Aorta (tissue), 5 donors: ENCODE measurements at regions not wholly inside any gene's neighbourhood (a gene's known extent, or its start where the extent isn't known, plus 50 kb on each side); places are given as distances from the start of the nearest gene placed in this dataset.

Experiments
- ATAC-seq: fragments of 200-7000 bp; cut with Tn5 transposase; one replicate; pipeline ENCODE4 v1.9.1; 2022; ENCODE audit warnings: moderate library complexity; ENCODE audit not compliant: low FRiP score
- DNase-seq, 2 donors: peaks; one replicate each; pipeline ENCODE4 v3.0.0-alpha.2; 2020
- H3K27ac ChIP-seq, 2 donors: one replicate each; pipeline ENCODE4 v1.5.1; 2013; ENCODE audit warnings: low read length in 2 of 2, mild to moderate bottlenecking in 2 of 2, moderate library complexity in 2 of 2, control low read depth in 1 of 2, inconsistent platforms in 1 of 2, low read depth in 1 of 2
- H3K27me3 ChIP-seq, 2 donors: one replicate each; pipeline ENCODE4 v1.6.1; 2013; ENCODE audit warnings: control low read depth in 1 of 2, low read length in 1 of 2, mild to moderate bottlenecking in 1 of 2, moderate library complexity in 1 of 2; ENCODE audit not compliant: insufficient read depth in 2 of 2, control insufficient read depth in 1 of 2
- H3K36me3 ChIP-seq, 2 donors: one replicate each; pipeline ENCODE4 v1.6.1; 2013; ENCODE audit warnings: control low read depth in 1 of 2, low read length in 1 of 2, mild to moderate bottlenecking in 1 of 2; ENCODE audit not compliant: insufficient read depth in 2 of 2, control insufficient read depth in 1 of 2
- H3K4me1 ChIP-seq, 2 donors: one replicate each; pipeline ENCODE4 v1.6.1; 2013; ENCODE audit warnings: low read length in 2 of 2, control low read depth in 1 of 2, mild to moderate bottlenecking in 1 of 2, moderate library complexity in 1 of 2; ENCODE audit not compliant: insufficient read depth in 2 of 2, control insufficient read depth in 1 of 2
- H3K4me3 ChIP-seq, 2 donors: one replicate each; pipeline ENCODE4 v1.5.1; 2013; ENCODE audit warnings: low read length in 2 of 2, control low read depth in 1 of 2, mild to moderate bottlenecking in 1 of 2
- H3K9me3 ChIP-seq: one replicate; pipeline ENCODE4 v1.6.1; 2013; ENCODE audit warnings: mild to moderate bottlenecking, low read length; ENCODE audit not compliant: control insufficient read depth
- WGBS, 2 donors: extraction: QIAGEN DNeasy Blood & Tissue Kit; methylation state at CpG; one replicate each; pipeline ENCODE4 v1.1.7; 2013; 5-methylcytosine and 5-hydroxymethylcytosine counted together
- intact Hi-C, 2 donors: fragments of 100-400 bp; cut with DNase I; formaldehyde crosslinking; loops; one replicate each; pipeline versions ENCODE4 v1.14.2 to v1.15.0; 2022
- donor health status: healthy with polysubstance abuse.
- donor health status: Bipolar disorder and iron deficiency.
- donor health status: DM: no; HTN: no; CAD: no.
- donor health status: DM: no; HTN: no; CAD: no.
- donor health status: DM: yes; HTN: yes; CAD: no.

DNA sequence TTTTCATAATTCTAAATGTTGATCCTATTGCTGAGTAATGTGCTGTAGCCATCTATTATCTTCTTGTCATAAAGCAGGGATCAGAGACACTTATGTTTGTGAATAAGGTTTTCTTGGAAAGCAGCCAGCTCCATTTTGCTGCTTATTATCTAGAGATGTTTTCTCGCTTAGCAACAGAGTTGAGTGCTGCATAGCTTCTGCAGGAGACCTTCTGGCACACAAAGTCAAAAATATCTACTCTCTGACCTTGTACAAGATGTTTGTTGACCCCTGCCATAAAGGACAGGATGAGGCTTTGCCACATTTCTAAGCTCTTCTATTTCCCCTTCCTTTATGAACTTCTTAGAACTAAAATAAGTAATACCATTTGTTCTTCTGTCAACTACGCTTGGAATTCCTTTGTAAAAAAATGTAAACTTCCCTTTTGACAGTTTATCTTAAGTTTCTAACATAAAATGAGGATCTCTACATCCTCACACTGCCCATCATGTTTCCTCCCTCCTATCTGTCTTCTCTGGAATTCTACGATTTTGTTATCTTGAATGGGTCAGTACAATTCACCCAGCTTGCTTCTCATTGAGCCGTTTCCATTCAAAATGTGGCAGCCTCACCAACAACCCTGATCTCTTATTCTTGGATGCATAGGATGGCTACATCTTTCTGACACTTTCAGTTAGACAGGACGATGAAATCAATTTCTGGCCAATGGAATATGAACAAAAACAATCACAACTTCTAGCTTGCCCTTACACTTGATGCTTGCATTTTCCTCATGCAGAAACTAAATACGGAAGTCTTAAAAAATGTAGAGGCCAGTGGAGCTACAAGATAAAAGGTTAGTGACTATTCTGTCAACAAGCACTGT lies 1377.0 kb downstream of the SUCLG1 start:
- Histone ChIP-seq H3K4me3 (no peak overlapping the region), H3K4me1 (no peaks in the 10 kb centered on the region), H3K36me3 (no peaks in the 10 kb centered on the region), H3K9me3 (no peaks in the 10 kb centered on the region), H3K27ac (no peak overlapping the region), H3K27me3 (no peaks in the 10 kb centered on the region)
- no peak for DNase-seq
- 15 to 28% methylated on average over 6 of the region's 6 CpGs for WGBS, 2 donors
- no peak for ATAC-seq
- intact Hi-C loops: no loop called here

DNA sequence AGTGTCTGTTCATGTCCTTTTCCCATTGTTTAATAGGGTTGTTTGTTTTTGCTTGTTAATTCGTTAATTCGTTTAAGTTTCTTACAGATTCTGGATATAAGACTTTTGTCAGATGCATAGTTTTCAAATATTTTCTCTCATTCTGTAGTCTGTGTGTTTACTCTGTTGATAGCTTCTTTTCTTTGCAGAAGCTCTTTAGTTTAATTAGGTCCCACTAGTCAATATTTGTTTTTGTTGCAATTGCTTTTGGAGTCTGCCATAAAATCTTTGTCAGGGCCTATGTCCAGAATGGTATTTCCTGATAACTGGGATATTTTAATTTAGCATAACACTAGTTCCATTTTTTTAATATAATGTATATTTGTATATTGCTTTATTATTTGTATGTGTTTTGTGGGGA lies 1380.1 kb downstream of the SUCLG1 start:
- DNase-seq (no peak), ATAC-seq (no peak)
- H3K27ac ChIP-seq: no peak overlapping the region
- WGBS, 2 donors: 95 to 97% methylated on average over 2 of the region's 2 CpGs
- no peaks in the 10 kb centered on the region for H3K4me1 ChIP-seq
- H3K36me3 ChIP-seq: no peaks in the 10 kb centered on the region
- no peaks in the 10 kb centered on the region for H3K27me3 ChIP-seq
- intact Hi-C loops: no loop called here
- no peaks in the 10 kb centered on the region for H3K9me3 ChIP-seq
- no peak overlapping the region for H3K4me3 ChIP-seq

DNA sequence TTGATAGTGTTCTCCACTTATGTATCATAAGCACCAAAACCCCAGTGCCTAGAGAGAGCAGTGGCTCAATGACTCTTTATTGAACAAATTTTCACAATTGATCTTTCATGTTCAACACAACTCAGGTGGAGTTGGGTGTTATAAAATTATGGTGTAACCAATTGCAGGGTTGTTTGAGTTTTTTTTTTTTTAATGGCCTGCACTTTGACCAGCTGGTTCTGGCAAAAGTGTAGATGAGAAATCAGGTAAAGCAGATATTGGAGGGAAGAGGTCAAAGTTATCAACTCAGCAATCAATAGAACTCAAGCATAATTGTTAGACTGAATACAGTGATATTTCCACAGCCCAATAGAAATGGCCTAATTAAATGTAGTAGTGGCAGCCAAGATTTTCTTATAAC lies 1386.3 kb downstream of the SUCLG1 start:
- no peak for DNase-seq
- no peaks in the 10 kb centered on the region for H3K27me3 ChIP-seq
- no peak overlapping the region for H3K27ac ChIP-seq
- no peaks in the 10 kb centered on the region for H3K9me3 ChIP-seq
- H3K4me1 ChIP-seq: no peaks in the 10 kb centered on the region
- no peaks in the 10 kb centered on the region for H3K36me3 ChIP-seq
- intact Hi-C loops: no loop called here
- no peak for ATAC-seq
- H3K4me3 ChIP-seq: no peak overlapping the region

DNA sequence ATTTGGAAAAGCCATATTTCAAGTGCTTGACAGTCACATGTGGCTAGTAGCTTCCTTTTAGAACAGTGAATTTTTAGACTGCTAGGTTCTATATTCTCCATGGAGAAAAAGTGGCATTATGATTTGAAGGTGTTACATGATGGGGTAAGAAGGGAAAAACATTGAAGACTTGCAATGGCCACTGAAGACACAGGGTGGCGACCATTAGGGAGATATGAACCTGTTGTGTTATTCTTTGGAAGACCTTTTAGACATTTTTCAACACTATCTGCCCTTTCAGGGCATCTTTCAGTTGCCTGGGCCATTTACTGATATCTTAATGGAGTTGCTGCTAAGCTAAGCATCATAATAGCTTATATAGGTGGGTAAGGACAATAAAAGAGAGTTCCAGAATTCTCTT lies 1387.2 kb downstream of the SUCLG1 start:
- H3K9me3 ChIP-seq: no peaks in the 10 kb centered on the region
- H3K4me3 ChIP-seq: no peak overlapping the region
- intact Hi-C loops: no loop called here
- no peaks in the 10 kb centered on the region for H3K4me1 ChIP-seq
- no peak overlapping the region for H3K27ac ChIP-seq
- no peaks in the 10 kb centered on the region for H3K36me3 ChIP-seq
- DNase-seq: no peak
- 74% methylated on average over 1 of the region's 1 CpG for WGBS, 2 donors
- H3K27me3 ChIP-seq: no peaks in the 10 kb centered on the region
- no peak for ATAC-seq

DNA sequence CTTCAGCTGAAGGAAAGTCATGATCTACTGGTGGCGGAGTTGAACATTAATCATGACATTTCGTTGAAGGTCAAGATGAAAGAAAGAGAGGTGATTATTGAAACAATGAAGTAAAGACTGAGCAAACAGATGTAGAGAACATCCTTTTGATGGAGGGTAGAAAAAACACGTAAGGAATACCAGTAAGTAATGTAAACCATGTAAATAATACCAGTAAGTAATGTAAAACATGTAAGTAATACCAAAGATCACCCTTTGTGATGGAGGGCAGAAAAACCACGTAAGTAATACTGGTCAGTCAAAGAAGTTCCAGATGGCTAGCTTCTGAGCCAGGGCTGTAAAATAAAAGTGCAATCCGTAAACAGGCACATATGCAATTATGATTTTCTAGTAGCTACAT lies 1387.7 kb downstream of the SUCLG1 start:
- H3K27ac ChIP-seq: no peak overlapping the region
- no peaks in the 10 kb centered on the region for H3K36me3 ChIP-seq
- H3K4me1 ChIP-seq: no peaks in the 10 kb centered on the region
- no peaks in the 10 kb centered on the region for H3K27me3 ChIP-seq
- DNase-seq (no peak), ATAC-seq (no peak)
- 72 to 78% methylated on average over 5 of the region's 5 CpGs for WGBS, 2 donors
- intact Hi-C loops: no loop called here
- no peak overlapping the region for H3K4me3 ChIP-seq
- no peaks in the 10 kb centered on the region for H3K9me3 ChIP-seq

DNA sequence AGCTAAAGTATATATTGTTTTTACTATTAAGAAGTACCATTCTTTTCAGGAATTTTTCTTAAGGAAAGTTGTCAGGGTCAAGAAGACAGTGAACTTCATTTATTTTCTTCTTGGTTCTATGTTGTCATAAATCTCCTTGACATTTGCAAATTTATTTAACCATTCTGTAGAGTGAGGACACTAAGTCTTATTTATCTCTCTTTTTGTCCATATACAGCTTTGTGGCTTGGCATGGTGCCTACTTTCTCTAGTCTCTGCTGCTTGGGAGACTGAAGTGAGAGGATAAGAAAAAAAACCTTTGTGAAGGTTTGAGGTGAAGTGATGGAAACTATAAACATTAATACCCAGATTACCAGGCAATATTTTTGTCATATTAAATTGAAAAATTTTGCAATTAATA lies 1389.4 kb downstream of the SUCLG1 start:
- H3K4me3 ChIP-seq: no peak overlapping the region
- ATAC-seq: no peak
- H3K9me3 ChIP-seq: no peaks in the 10 kb centered on the region
- no peaks in the 10 kb centered on the region for H3K27me3 ChIP-seq
- no peak overlapping the region for H3K27ac ChIP-seq
- no peaks in the 10 kb centered on the region for H3K4me1 ChIP-seq
- intact Hi-C loops: no loop called here
- H3K36me3 ChIP-seq: no peaks in the 10 kb centered on the region
- DNase-seq: no peak

DNA sequence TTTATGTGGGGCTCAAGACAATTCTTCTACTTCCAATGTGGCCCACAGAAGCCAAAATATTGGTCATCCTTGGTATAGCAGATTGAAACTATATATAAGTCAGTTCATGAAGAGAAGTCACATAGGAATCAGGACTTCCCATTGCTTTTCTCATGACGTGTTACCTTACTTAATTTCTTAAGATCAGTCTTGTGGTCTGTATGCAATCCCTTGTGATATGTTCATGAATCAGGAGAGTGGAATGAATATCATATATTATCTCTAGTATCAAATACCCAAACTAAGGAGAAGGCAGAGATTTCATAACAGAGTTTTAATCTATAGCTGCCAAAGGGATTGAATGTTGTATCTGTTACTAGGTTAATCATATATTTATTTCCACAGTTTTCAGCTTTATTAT lies 1390.4 kb downstream of the SUCLG1 start:
- WGBS, 2 donors: 65 to 87% methylated on average over 1 of the region's 1 CpG
- no peak for DNase-seq
- intact Hi-C loops: no loop called here
- no peak overlapping the region for H3K4me3 ChIP-seq
- H3K27me3 ChIP-seq: no peaks in the 10 kb centered on the region
- H3K9me3 ChIP-seq: no peaks in the 10 kb centered on the region
- no peaks in the 10 kb centered on the region for H3K36me3 ChIP-seq
- no peak overlapping the region for H3K27ac ChIP-seq
- no peaks in the 10 kb centered on the region for H3K4me1 ChIP-seq
- no peak for ATAC-seq

DNA sequence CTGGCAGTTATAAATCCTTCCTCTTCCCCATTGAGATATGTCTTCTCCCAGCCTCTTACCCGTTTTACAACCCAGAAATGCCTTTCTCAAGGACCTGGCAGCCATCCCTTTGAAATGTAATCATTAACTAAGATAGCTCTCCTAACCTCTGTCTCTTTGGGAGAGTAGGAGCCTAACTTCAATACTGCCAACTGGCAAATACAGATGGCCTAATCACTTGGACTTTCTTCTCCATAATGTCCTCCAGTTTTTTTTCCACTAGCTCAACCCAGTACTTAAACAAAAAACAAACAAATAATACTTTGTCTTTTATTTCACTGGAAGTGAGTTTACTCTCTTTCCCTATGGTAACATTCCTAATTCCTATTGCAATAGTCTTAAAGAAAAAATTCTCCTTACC lies 1391.1 kb downstream of the SUCLG1 start:
- Histone ChIP-seq H3K36me3 (no peaks in the 10 kb centered on the region), H3K9me3 (no peaks in the 10 kb centered on the region), H3K4me1 (no peaks in the 10 kb centered on the region), H3K27me3 (no peaks in the 10 kb centered on the region), H3K4me3 (no peak overlapping the region), H3K27ac (no peak overlapping the region)
- whole genome bisulfite sequencing, 2 donors: 27 to 36% methylated on average over 1 of the region's 1 CpG
- DNase-seq (no peak), ATAC-seq (no peak)
- intact Hi-C loops: no loop called here

DNA sequence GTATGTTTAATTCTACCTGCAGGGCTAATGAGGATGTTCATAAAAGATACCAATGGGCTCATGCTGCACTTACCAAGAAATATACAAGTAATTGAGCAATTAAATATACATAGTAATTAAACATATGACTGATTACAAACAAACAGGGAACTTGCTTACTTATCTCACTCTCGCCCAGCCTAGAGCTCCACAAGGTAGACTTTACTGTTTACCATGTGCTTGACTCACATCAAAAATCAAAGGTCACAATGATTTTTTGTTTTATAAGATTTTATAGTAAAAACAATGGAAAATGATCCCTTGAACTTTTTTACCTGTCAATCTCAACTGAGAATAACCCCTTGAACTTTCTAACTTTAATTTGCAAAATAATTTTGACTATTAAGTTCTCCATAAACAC lies 1395.1 kb downstream of the SUCLG1 start:
- intact Hi-C loops: no loop called here
- 87 to 88% methylated on average over 1 of the region's 1 CpG for WGBS, 2 donors
- Histone ChIP-seq H3K4me3 (no peak overlapping the region), H3K9me3 (no peaks in the 10 kb centered on the region), H3K4me1 (no peaks in the 10 kb centered on the region), H3K36me3 (no peaks in the 10 kb centered on the region), H3K27ac (no peak overlapping the region), H3K27me3 (no peaks in the 10 kb centered on the region)
- ATAC-seq (no peak), DNase-seq (no peak)
